HG03280 (cell line): ENCODE measurements at regions not wholly inside any gene's neighbourhood (a gene's known extent, or its start where the extent isn't known, plus 50 kb on each side); places are given as distances from the start of the nearest gene placed in this dataset.

Source experiments
- ATAC-seq: cut with Tn5 transposase; IDR thresholded peaks from one replicate; pipeline ENCODE4 v1.9.1; 2021; ENCODE audit warnings: mild to moderate bottlenecking, moderate library complexity; ENCODE audit not compliant: unreplicated experiment

DNA sequence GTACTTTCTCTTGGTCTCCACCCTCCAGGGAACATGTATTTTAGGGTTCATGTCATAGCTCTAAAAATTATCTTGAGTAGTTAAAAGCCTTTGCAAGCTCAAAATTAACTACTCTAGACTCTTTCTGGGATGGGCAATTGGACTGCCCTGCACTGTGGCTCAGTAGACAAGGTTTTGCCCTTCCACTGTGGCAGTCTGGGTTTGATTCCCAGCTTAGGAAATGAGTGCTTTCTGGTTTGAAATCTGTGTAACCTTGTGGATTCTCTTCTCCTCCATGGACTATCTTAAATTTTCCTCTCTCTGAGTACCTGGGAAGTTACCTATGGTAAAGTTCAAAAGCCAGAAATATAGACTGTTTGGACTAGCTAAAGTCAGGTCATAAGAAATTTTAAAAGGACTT lies 94.6 kb upstream of the UST start:
- ATAC-seq: no peak

DNA sequence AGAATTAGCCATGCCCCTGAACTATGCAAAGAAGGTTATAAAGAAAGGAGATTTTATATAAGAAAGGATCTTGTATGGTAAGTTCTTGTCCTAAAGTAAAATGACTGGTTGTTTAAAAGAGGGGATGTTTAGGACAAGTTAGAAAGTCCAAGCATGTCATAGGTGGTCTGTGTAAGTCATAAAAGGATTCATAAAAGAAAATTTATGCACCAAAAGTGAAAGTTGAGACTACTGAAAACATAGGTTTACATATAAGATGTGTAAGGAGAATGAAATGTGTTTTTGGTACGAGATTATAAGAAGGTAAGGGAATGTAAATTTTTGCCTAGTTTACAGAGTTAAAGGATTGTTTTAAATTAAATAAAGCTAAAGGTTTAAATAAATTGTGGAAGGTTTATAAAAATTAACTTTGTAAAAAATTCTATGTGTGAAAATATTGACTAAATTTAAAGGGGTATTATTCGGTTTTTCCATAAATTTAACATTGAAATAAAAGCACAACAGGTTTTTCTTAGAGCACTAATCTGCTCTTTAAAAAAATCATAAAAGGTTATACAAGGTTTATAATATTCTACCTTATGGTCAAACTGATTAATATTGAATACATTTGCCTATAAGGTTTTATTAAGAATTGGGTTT lies 93.6 kb upstream of the UST start:
- no peak for ATAC-seq

DNA sequence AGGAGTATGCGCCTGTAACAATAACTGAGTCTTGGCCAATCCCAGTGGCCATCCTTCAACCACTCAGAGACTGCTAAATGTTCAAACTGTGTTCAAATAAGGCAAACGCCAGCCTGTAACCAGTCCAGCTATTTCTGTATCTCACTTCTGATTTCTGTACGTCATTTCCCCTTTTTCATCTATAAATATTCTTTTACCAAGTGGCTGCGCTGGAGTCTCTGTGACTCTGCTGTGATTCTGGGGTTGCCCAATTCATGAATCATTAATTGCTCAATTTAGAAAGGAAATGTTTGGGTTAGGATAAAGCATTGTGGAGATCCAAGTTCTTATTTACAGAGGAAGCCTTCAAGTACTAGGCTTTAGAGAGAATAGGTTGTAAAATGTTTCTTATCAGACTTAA lies 89.8 kb upstream of the UST start:
- ATAC-seq: no peak

DNA sequence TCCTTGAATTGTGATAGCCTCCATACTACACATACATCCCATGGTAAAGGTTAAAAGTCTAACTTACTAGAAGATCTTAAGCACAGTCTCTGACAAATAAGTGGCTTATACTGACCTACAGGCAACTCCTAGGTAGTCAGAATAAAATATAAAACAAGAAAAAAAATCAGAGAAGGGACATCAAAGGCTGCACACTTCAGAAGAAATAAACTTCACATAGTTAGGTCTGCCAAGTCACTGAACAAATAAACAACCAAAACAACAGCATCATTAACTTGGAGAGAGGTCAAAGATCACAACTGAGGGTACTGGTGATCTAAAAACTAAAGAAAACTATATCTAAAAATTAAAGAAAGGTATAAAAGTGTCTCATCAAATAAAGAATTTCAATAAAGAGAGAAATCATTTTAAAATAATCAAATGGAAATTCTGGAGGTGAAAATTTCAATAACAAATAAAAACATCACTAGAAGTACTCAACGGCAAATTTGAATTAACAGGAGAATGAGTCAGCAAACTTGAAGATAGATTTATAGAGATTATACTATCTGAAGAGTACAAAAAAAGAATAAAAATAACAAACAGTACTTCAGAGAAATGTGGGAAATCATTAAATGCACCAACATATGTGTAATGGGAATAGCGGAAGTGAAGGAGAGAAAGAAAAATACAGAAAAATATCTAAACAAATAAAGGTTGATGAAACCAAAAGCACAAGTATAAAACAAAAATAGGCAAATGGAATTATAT lies 88.0 kb upstream of the UST start:
- ATAC-seq: no peak

DNA sequence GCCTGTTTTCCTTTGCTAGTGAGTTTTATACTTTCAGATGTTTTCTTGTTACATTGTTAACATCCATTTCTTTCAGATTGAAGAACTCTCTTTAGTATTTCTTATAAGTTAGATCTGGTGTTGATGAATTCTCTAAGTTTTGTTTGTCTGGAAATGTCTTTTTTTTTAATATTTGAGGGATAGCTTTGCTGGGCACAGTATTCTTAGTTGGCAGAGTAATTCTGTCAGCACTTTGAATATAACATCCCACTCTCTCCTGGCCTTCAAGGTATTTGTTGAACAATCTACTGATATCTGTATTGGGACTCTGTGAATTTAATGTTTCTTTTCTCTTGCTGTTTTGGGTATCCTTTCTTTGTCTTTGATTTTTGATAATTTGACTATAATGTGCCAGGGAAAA lies 79.4 kb upstream of the UST start:
- ATAC-seq: no peak

- ATAC-seq: no peak
These were observed 75.7 kb upstream of the UST start for GRCh38 chr6:148671085-148671484.

DNA sequence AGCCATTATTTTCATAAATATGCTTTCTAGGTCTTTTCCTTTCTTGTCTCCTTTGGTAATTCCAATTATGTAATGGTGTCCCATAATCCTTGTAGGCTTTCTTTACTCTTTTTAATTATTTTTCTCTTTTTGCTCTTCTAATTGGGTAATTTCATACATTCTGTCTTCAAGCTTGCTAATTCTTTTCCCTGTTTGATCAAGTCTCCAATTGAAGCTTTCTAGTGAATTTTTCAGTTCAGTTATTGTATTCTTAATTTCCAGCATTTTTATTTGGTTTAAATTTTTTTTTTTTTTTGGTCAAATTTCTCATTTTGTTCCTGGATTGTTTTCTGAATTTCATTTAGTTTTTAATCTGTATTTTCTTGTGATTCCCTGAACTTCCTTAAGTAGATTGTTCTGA lies 74.9 kb upstream of the UST start:
- ATAC-seq: no peak

DNA sequence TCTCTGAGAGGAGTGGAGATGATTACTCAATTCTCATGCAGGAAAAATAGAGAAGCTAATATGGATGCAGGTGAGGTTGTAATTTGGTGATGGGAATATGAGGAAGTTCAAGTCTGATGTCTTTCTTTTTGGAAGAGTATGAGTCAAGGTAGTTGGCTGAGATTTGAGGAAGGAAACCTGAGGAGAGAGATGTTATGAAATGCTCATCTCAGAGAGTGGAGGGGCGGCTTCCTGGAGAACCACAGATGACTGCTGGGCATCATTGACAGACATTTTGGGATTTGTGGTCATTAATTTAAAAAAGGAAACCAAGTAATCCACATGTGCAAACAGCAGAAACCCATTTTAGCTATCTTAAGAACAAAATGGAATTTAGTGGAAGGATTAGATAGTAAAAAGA lies 72.5 kb upstream of the UST start:
- ATAC-seq: no peak

GRCh38 chr6:148677594-148678476 lies 69.0 kb upstream of the UST start:
- ATAC-seq: peak; percentile 76

DNA sequence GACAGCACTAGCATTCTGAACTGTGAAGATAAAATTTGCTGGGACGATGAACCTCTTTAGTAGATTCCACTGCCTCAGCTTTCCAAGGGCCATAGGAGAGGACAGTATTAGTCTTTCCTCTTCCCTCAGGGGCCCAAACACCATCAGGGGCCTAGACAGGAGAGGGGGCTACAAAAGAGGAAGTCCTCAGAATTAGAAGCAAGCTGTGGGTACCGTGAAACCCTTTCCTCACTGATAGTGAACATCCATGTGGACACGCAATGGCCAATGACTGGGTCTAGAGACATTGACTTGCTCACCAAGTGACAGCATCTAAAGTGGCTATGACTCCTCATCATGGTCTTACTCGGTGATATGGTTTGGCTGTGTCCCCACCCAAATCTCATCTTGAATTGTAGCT lies 68.1 kb upstream of the UST start:
- ATAC-seq: no peak

DNA sequence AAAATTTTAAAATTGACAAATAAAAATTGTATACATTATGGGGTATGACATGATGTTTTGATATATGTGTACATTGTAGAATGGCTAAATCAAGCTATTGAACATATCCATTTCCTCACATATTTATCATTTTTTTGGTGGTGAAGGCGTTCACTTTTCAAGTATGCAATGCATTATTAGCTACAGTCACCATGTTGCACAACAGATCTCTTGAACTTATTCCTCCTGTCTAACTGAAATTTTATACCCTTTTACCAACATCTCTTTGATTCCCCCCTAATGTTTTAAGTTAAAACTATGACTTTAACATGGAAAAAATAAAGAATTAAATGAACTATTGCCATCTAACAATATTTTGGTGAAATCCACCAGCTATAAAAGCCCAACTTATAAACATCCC lies 65.2 kb upstream of the UST start:
- no peak for ATAC-seq

GRCh38 chr6:148682252-148682651 lies 64.6 kb upstream of the UST start:
- ATAC-seq: no peak

- ATAC-seq: no peak
These were observed 63.8 kb upstream of the UST start for GRCh38 chr6:148682990-148683389.

DNA sequence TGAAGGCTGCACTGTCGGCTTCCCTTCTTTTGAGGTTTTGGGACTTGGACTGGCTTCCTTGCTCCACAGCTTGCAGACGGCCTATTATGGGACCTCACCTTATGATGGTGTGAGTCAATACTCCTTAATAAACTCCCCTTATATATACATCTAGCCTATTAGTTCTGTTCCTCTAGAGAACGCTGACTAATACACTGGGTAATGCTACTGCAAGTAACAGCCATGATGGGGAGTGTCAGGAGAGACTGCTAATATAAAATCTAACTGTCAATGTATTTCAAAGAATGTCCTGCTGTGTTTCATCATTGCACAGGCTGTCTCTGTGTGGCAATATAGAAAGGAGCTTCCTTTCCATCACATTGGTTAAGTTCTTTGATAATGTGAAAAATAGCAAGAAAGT lies 57.7 kb upstream of the UST start:
- ATAC-seq: no peak

DNA sequence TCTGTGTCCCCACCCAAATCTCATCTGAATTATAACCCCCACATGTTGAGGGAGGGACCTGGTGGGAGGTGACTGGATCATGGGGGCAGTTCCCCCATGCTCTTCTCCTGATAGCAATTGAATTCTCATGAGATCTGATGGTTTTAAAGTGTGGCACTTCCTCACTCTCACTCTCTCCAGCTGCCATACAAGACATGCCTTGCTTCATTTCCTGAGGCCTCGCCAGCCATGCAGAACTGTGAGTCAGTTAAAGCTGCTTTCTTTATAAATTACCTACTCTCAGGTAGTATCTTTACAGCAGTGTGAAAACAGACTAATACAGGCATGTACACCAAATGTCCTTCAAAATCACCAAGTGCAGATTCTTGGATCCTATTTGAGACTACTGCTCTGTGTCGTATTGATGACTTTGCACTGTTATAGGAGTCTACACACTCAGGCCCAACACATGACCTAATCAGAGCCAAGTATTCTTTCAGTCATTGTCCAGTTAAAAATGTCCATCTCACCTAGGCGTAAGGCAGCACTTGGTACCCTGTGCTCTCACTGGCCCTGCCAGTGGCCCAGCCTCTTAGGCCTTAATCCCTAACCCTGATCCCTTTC lies 52.8 kb upstream of the UST start:
- no peak for ATAC-seq
